Fibroblast of lung (primary cell): ENCODE measurements at regions not wholly inside any gene's neighbourhood (a gene's known extent, or its start where the extent isn't known, plus 50 kb on each side); places are given as distances from the start of the nearest gene placed in this dataset.

Source experiments
- DNase-seq, 2 donors: peaks; one replicate each; pipeline versions ENCODE4 v3.0.0 to v3.0.0-alpha.2; 2010; ENCODE audit warnings: low read depth in 2 of 2
- H2AFZ ChIP-seq: 2 replicates; pipeline ENCODE4 v1.5.1; 2012; ENCODE audit warnings: low read length, control low read depth, inconsistent platforms
- H3K27ac ChIP-seq: 2 replicates; pipeline ENCODE4 v1.5.1; 2011; ENCODE audit warnings: low read length, control low read depth; ENCODE audit not compliant: insufficient read depth
- H3K27me3 ChIP-seq: 2 replicates; pipeline ENCODE4 v1.5.1; 2011; ENCODE audit warnings: mild to moderate bottlenecking, low read length; ENCODE audit not compliant: control insufficient read depth, insufficient read depth
- H3K36me3 ChIP-seq: 2 replicates; pipeline ENCODE4 v1.5.1; 2011; ENCODE audit warnings: low read length; ENCODE audit not compliant: control insufficient read depth, insufficient read depth
- H3K4me1 ChIP-seq: 2 replicates; pipeline ENCODE4 v1.5.1; 2011; ENCODE audit warnings: low read length; ENCODE audit not compliant: control insufficient read depth, insufficient read depth; ENCODE audit errors: extremely low read depth
- H3K4me2 ChIP-seq: 2 replicates; pipeline ENCODE4 v1.5.1; 2011; ENCODE audit warnings: low read length, control low read depth; ENCODE audit not compliant: insufficient read depth; ENCODE audit errors: extremely low read depth
- H3K4me3 ChIP-seq, 4 experiments: fragments of 200-600 bp in 1 of 4; sonication (generic) in 1 of 4; replicated peaks in 1 of 4; 2 replicates each; pipeline ENCODE4 v1.5.1; 2011 to 2016; ENCODE audit warnings: low read length in 4 of 4, low read depth in 3 of 4, mild to moderate bottlenecking in 3 of 4, control low read depth in 2 of 4, inconsistent platforms in 1 of 4, mixed read lengths in 1 of 4; ENCODE audit not compliant: insufficient read depth in 1 of 4; ENCODE audit errors: control extremely low read depth in 1 of 4
- H3K79me2 ChIP-seq: 2 replicates; pipeline ENCODE4 v1.5.1; 2012; ENCODE audit warnings: mild to moderate bottlenecking, low read length, inconsistent platforms; ENCODE audit not compliant: control insufficient read depth, insufficient read depth
- H3K9ac ChIP-seq: 2 replicates; pipeline ENCODE4 v1.5.1; 2011; ENCODE audit warnings: mild to moderate bottlenecking, low read length, control low read depth; ENCODE audit not compliant: insufficient read depth
- H3K9me3 ChIP-seq: 2 replicates; pipeline ENCODE4 v1.5.1; 2012; ENCODE audit warnings: low read depth, low read length; ENCODE audit not compliant: control insufficient read depth, insufficient read depth
- H4K20me1 ChIP-seq: 2 replicates; pipeline ENCODE4 v1.5.1; 2011; ENCODE audit warnings: low read length; ENCODE audit not compliant: control insufficient read depth, insufficient read depth; ENCODE audit errors: extremely low read depth
- EZH2 ChIP-seq: IDR thresholded peaks from 2 replicates; pipeline ENCODE4 v1.5.1; 2012; ENCODE audit warnings: low read length, control low read depth, mild to moderate bottlenecking; ENCODE audit errors: missing control alignments
- TF ChIP-seq, protein P1 (sequence below), 2 donors: IDR thresholded peaks in 1 of 2; conservative IDR thresholded peaks in 1 of 2; 1 replicate in 1 of 2; 2 replicates in 1 of 2; pipeline ENCODE4 v1.5.1; 2011 to 2012; ENCODE audit warnings: low read length in 2 of 2, control low read depth in 1 of 2, inconsistent platforms in 1 of 2, low read depth in 1 of 2, mild to moderate bottlenecking in 1 of 2

DNA sequence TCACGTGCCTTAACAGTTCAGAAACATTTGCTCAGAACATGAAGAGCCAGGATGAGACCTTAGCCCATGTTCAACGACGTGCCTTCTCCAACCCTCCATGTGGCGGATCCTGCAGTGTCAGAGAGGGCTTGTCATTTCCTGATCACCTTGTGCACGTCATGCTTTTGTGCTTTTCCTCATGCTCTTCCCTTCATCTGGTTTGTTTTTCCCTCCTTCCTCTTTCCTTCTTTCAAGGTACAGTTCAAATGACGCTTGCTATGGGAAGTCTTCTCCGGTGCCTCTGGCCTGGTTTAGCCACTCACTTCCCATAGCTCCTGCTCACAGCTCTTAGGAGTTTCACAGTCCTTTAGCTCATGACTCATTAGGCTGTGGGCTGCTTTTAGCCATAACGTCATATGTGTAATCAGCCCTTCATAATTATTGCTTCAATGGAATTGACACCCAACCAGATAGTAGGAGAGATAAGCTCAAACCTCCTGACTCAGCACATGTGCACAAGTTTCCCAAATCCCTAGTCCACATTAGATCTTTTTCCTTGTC lies 102.7 kb upstream of the CNKSR3 start:
- Histone ChIP-seq H2AFZ (no peak overlapping the region), H3K4me2 (no peak overlapping the region), H4K20me1 (no peaks in the 10 kb centered on the region)

DNA sequence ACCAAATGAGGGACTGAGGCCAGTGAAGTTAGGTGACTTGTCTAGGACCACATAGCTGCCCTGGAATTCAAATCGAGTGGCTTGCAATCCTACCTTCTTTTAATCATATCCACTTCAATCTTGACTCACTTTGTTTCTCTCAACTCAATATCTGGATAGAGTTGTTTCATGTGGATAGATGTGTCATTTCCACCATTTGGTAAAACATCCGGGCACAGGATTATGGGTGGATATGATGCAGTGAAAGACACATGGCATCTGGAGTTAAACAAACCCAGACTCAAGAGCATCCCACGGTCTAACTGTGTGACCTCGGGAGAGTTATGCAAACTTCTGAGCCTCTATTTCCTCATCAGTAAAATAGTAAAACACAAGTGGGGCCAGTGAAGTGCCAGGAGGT lies 103.6 kb upstream of the CNKSR3 start:
- TF ChIP-seq EZH2: no peak
- TF ChIP-seq, protein P1, sequence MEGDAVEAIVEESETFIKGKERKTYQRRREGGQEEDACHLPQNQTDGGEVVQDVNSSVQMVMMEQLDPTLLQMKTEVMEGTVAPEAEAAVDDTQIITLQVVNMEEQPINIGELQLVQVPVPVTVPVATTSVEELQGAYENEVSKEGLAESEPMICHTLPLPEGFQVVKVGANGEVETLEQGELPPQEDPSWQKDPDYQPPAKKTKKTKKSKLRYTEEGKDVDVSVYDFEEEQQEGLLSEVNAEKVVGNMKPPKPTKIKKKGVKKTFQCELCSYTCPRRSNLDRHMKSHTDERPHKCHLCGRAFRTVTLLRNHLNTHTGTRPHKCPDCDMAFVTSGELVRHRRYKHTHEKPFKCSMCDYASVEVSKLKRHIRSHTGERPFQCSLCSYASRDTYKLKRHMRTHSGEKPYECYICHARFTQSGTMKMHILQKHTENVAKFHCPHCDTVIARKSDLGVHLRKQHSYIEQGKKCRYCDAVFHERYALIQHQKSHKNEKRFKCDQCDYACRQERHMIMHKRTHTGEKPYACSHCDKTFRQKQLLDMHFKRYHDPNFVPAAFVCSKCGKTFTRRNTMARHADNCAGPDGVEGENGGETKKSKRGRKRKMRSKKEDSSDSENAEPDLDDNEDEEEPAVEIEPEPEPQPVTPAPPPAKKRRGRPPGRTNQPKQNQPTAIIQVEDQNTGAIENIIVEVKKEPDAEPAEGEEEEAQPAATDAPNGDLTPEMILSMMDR (conservative IDR thresholded peaks at IDR 0.05 in 1 of 2, IDR thresholded peaks at IDR 0.05 in 1 of 2; ENCODE audit: low read depth in 1 of 2, low read length in 2 of 2): no peak
- Histone ChIP-seq H3K27me3 (no peaks in the 10 kb centered on the region), H3K9ac (no peak overlapping the region), H3K9me3 (no peaks in the 10 kb centered on the region), H4K20me1 (no peaks in the 10 kb centered on the region), H3K4me3 (no peak overlapping the region), H2AFZ (no peak overlapping the region), H3K4me1 (no peaks in the 10 kb centered on the region), H3K27ac (no peak overlapping the region), H3K4me2 (no peak overlapping the region), H3K79me2 (no peaks in the 10 kb centered on the region), H3K36me3 (no peaks in the 10 kb centered on the region)
- DNase-seq: peak in 1 of 2 donors; percentile 60

More for the DNA sequence above, 102.7 kb upstream of the CNKSR3 start:
- H3K27me3 ChIP-seq: no peaks in the 10 kb centered on the region
- no peaks in the 10 kb centered on the region for H3K9me3 ChIP-seq
- peak; percentile 80 to 96 for DNase-seq
- no peaks in the 10 kb centered on the region for H3K36me3 ChIP-seq
- TF ChIP-seq, protein P1 (conservative IDR thresholded peaks at IDR 0.05 in 1 of 2, IDR thresholded peaks at IDR 0.05 in 1 of 2; ENCODE audit: low read depth in 1 of 2, low read length in 2 of 2): no peak
- no peak for TF ChIP-seq EZH2
- H3K79me2 ChIP-seq: no peaks in the 10 kb centered on the region
- H3K4me3 ChIP-seq: no peak overlapping the region
- no peak overlapping the region for H3K9ac ChIP-seq
- no peak overlapping the region for H3K27ac ChIP-seq
- H3K4me1 ChIP-seq: no peaks in the 10 kb centered on the region

GRCh38 chr6:154614641-154615040 lies 104.2 kb upstream of the CNKSR3 start:
- Histone ChIP-seq H3K9me3 (no peaks in the 10 kb centered on the region), H2AFZ (no peak overlapping the region), H3K36me3 (no peaks in the 10 kb centered on the region), H3K9ac (no peak overlapping the region), H3K4me3 (no peak overlapping the region), H3K4me1 (no peaks in the 10 kb centered on the region), H3K79me2 (no peaks in the 10 kb centered on the region), H3K4me2 (no peak overlapping the region), H3K27ac (no peak overlapping the region), H3K27me3 (no peaks in the 10 kb centered on the region), H4K20me1 (no peaks in the 10 kb centered on the region)
- DNase-seq: no peak
- TF ChIP-seq EZH2: no peak
- TF ChIP-seq, protein P1 (conservative IDR thresholded peaks at IDR 0.05 in 1 of 2, IDR thresholded peaks at IDR 0.05 in 1 of 2; ENCODE audit: low read depth in 1 of 2, low read length in 2 of 2): no peak
